ENCODE measurements at regions not wholly inside any gene's neighbourhood (a gene's known extent, or its start where the extent isn't known, plus 50 kb on each side); places are given as distances from the start of the nearest gene placed in this dataset.

DNA sequence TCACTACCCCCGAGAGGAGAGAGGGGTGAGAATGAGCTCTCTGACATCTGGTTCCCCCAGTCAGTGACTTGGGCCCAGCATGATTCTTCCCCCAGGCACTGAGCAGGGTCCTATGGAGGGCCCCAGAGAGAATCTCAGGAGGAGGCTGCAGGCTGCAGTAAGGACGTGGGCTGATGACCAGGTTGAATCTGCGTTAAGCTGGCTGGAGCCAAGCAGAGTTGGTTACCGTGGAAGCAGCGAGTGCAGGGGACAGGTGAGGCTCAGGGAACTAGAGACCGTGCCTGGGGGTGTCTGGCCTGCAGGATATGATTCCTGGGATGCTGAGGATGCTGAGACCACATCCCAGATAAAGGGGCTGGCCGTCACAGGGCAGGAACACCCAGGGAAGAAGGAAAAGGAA is 314.3 kb upstream of the IRX1 start:
- Histone ChIP-seq H2AFZ (ENCODE audit: low read length) (no peak overlapping the region), H3K4me3 (replicated peaks in 1 of 4; ENCODE audit: control extremely low read depth in 1 of 4, insufficient read depth in 1 of 4, low read depth in 3 of 4, low read length in 4 of 4) (no peak overlapping the region), H3K79me2 (ENCODE audit: control insufficient read depth, insufficient read depth, low read length) (no peaks in the 10 kb centered on the region), H3K9ac (ENCODE audit: insufficient read depth, low read length) (no peak overlapping the region), H3K9me3 (ENCODE audit: control insufficient read depth, insufficient read depth, low read depth, low read length) (no peaks in the 10 kb centered on the region), H3K4me2 (ENCODE audit: extremely low read depth, insufficient read depth, low read length) (no peak overlapping the region), H3K27ac (ENCODE audit: insufficient read depth, low read length) (no peak overlapping the region), H3K27me3 (ENCODE audit: control insufficient read depth, insufficient read depth, low read length) (no peaks in the 10 kb centered on the region), H3K4me1 (ENCODE audit: control insufficient read depth, extremely low read depth, insufficient read depth, low read length) (no peaks in the 10 kb centered on the region), H4K20me1 (ENCODE audit: control insufficient read depth, extremely low read depth, insufficient read depth, low read length) (no peaks in the 10 kb centered on the region), H3K36me3 (ENCODE audit: control insufficient read depth, insufficient read depth, low read length) (no peaks in the 10 kb centered on the region)
- DNase-seq (ENCODE audit: low read depth in 2 of 2) = no peak
- TF ChIP-seq EZH2 (IDR thresholded peaks at IDR 0.05; ENCODE audit: low read length, missing control alignments) (no peak), CTCF (conservative IDR thresholded peaks at IDR 0.05 in 1 of 2, IDR thresholded peaks at IDR 0.05 in 1 of 2; ENCODE audit: low read depth in 1 of 2, low read length in 2 of 2) (no peak)

DNA sequence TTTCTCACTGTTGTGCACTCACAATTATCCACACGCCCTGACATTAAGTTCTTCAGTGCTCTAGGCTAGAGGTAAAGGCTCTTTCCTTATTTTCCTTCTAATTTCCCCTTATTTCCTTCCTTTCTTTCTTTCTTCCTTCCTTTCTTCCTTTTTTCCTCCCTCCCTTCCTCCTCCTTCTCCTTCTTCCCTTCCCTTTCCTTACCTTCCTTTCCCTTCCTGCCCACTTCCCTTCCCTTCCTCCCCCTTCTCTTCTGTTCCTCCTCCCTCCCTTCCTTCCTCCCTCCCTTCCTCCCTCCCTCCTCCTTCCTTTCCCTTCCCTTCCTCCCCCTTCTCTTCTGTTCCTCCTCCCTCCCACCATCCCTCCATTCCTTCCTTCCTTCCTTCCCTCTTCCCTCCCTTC is 317.0 kb upstream of the IRX1 start:
- no peak overlapping the region for H3K4me3 ChIP-seq (replicated peaks in 1 of 4; ENCODE audit: control extremely low read depth in 1 of 4, insufficient read depth in 1 of 4, low read depth in 3 of 4, low read length in 4 of 4)
- no peaks in the 10 kb centered on the region for H3K27me3 ChIP-seq (ENCODE audit: control insufficient read depth, insufficient read depth, low read length)
- no peak for DNase-seq (ENCODE audit: low read depth in 2 of 2)
- H3K36me3 ChIP-seq (ENCODE audit: control insufficient read depth, insufficient read depth, low read length) = no peaks in the 10 kb centered on the region
- no peaks in the 10 kb centered on the region for H3K9me3 ChIP-seq (ENCODE audit: control insufficient read depth, insufficient read depth, low read depth, low read length)
- H2AFZ ChIP-seq (ENCODE audit: low read length) = no peak overlapping the region
- H3K79me2 ChIP-seq (ENCODE audit: control insufficient read depth, insufficient read depth, low read length) = no peaks in the 10 kb centered on the region
- H3K4me2 ChIP-seq (ENCODE audit: extremely low read depth, insufficient read depth, low read length) = no peak overlapping the region
- no peaks in the 10 kb centered on the region for H3K4me1 ChIP-seq (ENCODE audit: control insufficient read depth, extremely low read depth, insufficient read depth, low read length)
- H4K20me1 ChIP-seq (ENCODE audit: control insufficient read depth, extremely low read depth, insufficient read depth, low read length) = no peaks in the 10 kb centered on the region
- H3K27ac ChIP-seq (ENCODE audit: insufficient read depth, low read length) = no peak overlapping the region
- no peak overlapping the region for H3K9ac ChIP-seq (ENCODE audit: insufficient read depth, low read length)
- no peak for TF ChIP-seq EZH2 (IDR thresholded peaks at IDR 0.05; ENCODE audit: low read length, missing control alignments)
- no peak for TF ChIP-seq CTCF (conservative IDR thresholded peaks at IDR 0.05 in 1 of 2, IDR thresholded peaks at IDR 0.05 in 1 of 2; ENCODE audit: low read depth in 1 of 2, low read length in 2 of 2)

DNA sequence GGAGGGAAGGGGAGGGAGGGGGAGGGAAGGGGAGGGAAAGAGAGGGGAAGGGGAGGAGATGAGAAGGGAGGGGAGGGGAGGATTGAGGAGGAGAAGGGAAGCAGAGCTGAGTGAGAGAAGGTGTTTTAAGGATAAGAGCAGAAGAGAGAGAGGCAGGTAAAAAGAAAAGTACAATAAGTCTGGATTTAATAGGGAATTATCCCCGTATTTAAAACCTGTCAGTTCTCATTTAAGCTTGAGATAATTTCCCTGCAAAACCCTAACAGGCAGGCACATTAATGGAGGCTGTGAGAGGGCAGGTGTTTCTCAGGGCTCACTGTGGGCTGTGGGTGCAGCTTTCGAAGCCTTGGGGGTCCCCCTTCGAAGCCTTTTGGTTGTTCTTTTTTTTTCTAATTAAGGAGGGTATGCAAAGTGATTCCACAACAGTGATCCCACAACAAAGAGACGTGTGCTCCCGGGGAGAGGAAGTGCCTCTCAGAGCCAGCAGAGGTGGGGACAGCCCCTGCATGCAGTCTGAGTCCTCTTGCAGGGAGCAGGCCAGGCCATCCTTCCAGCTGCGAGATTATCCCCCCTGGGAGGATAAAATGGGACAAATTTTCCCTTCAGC is 317.9 kb upstream of the IRX1 start:
- Histone ChIP-seq H3K79me2 (ENCODE audit: control insufficient read depth, insufficient read depth, low read length) (no peaks in the 10 kb centered on the region), H3K27ac (ENCODE audit: insufficient read depth, low read length) (no peak overlapping the region), H4K20me1 (ENCODE audit: control insufficient read depth, extremely low read depth, insufficient read depth, low read length) (no peaks in the 10 kb centered on the region), H3K4me2 (ENCODE audit: extremely low read depth, insufficient read depth, low read length) (no peak overlapping the region), H3K27me3 (ENCODE audit: control insufficient read depth, insufficient read depth, low read length) (no peaks in the 10 kb centered on the region), H3K4me3 (replicated peaks in 1 of 4; ENCODE audit: control extremely low read depth in 1 of 4, insufficient read depth in 1 of 4, low read depth in 3 of 4, low read length in 4 of 4) (no peak overlapping the region), H3K4me1 (ENCODE audit: control insufficient read depth, extremely low read depth, insufficient read depth, low read length) (no peaks in the 10 kb centered on the region), H2AFZ (ENCODE audit: low read length) (no peak overlapping the region), H3K36me3 (ENCODE audit: control insufficient read depth, insufficient read depth, low read length) (no peaks in the 10 kb centered on the region), H3K9ac (ENCODE audit: insufficient read depth, low read length) (no peak overlapping the region), H3K9me3 (ENCODE audit: control insufficient read depth, insufficient read depth, low read depth, low read length) (no peaks in the 10 kb centered on the region)
- TF ChIP-seq CTCF (conservative IDR thresholded peaks at IDR 0.05 in 1 of 2, IDR thresholded peaks at IDR 0.05 in 1 of 2; ENCODE audit: low read depth in 1 of 2, low read length in 2 of 2) (no peak), EZH2 (IDR thresholded peaks at IDR 0.05; ENCODE audit: low read length, missing control alignments) (no peak)
- DNase-seq (ENCODE audit: low read depth in 2 of 2) = no peak
